Kidney (tissue), 13 donors: ENCODE measurements at regions not wholly inside any gene's neighbourhood (a gene's known extent, or its start where the extent isn't known, plus 50 kb on each side); places are given as distances from the start of the nearest gene placed in this dataset.
"Not testable (repeated sequence)": the region's sequence is repeated elsewhere in the genome, so short reads cannot be mapped to it uniquely, and the experiment has no call there.

Experiments used
- DNase-seq, 5 donors: peaks; one replicate each; pipeline ENCODE4 v3.0.0-alpha.2; 2013 to 2020
- FAIRE-seq: peaks from 2 replicates; lab custom pipeline; 2012; peaks lifted over from hg19 to GRCh38; lab: Jason Lieb, UNC
- H3K27ac ChIP-seq, 2 donors: one replicate each; pipeline ENCODE4 v1.7.0; 2013; ENCODE audit warnings: low read depth in 2 of 2, low read length in 2 of 2, inconsistent platforms in 1 of 2
- H3K27me3 ChIP-seq: one replicate; pipeline ENCODE4 v1.7.1; 2013; ENCODE audit warnings: low read length, inconsistent platforms; ENCODE audit not compliant: control insufficient read depth, insufficient read depth
- H3K36me3 ChIP-seq, 3 donors: one replicate each; pipeline versions ENCODE4 v1.7.0 to v1.7.1; 2013; ENCODE audit warnings: low read length in 3 of 3, control low read depth in 1 of 3, inconsistent platforms in 1 of 3; ENCODE audit not compliant: insufficient read depth in 3 of 3, control insufficient read depth in 2 of 3
- H3K4me1 ChIP-seq, 3 donors: one replicate each; pipeline versions ENCODE4 v1.7.0 to v1.7.1; 2013; ENCODE audit warnings: low read length in 3 of 3, inconsistent platforms in 1 of 3, low read depth in 1 of 3; ENCODE audit not compliant: control insufficient read depth in 2 of 3, insufficient read depth in 2 of 3
- H3K4me3 ChIP-seq, 3 donors: one replicate each; pipeline versions ENCODE4 v1.7.0 to v1.8.1; 2013; ENCODE audit warnings: low read length in 3 of 3, control low read depth in 1 of 3, inconsistent platforms in 1 of 3
- H3K9ac ChIP-seq, 3 donors: one replicate each; pipeline versions ENCODE4 v1.7.0 to v1.7.1; 2013; ENCODE audit warnings: low read length in 3 of 3, control low read depth in 1 of 3, inconsistent platforms in 1 of 3
- H3K9me3 ChIP-seq, 3 donors: one replicate each; pipeline versions ENCODE4 v1.7.0 to v1.7.1; 2013; ENCODE audit warnings: low read length in 3 of 3, control low read depth in 1 of 3, inconsistent platforms in 1 of 3; ENCODE audit not compliant: control insufficient read depth in 2 of 3, insufficient read depth in 1 of 3
- intact Hi-C: fragments of 100-400 bp; cut with DNase I; formaldehyde crosslinking; loops from one replicate; pipeline ENCODE4 v1.11.1; 2022
- TF ChIP-seq, protein P1 (sequence below): IDR thresholded peaks from 3 replicates; pipeline ENCODE4 v1.5.1; 2012; ENCODE audit warnings: mild to moderate bottlenecking, moderate library complexity, borderline replicate concordance; ENCODE audit not compliant: insufficient read depth; ENCODE audit errors: extremely low read depth
- donor health status: control.
- donor health status: control.
- donor health status: control.
- donor health status: control.
- donor health status: control.
- donor health status: DM: yes; HTN: yes; CAD: no.
- donor health status: Normal renal cell carcinoma (clear cell type).

DNA sequence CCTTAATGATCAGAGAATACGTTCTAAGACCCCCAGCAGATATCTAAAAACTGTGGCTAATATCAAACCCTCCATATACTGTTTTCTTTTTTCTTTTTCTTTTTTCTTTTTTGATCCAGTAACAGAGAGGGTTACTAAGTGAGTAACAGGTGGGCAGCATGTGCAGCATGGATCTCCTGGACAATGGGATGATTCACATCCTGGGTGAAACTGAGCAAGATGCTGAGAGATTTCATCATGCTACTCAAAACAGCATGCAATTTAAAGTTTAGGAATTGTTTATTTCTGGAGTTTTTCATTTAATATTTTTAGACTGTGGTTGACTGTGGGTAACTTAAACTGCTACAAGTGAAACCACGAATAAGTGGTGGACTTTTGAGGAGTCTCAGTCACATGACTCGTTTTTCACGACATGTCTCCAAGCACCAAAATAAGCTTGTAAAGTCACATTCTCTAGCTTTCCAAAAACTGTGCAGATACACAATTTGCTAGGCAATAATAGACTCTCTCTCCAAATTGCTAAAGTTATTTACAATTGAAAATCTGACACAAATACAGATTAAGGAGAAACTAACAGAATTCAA is 716.2 kb downstream of the NXPH1 start:
- no peaks in the 10 kb centered on the region for H3K36me3 ChIP-seq
- H3K9ac ChIP-seq: no peak overlapping the region
- DNase-seq (no peak), FAIRE-seq (no peak)
- intact Hi-C loops: no loop called here
- H3K27me3 ChIP-seq: no peaks in the 10 kb centered on the region
- no peak overlapping the region for H3K27ac ChIP-seq
- H3K4me3 ChIP-seq: no peak overlapping the region
- H3K4me1 ChIP-seq: no peaks in the 10 kb centered on the region
- TF ChIP-seq, protein P1, sequence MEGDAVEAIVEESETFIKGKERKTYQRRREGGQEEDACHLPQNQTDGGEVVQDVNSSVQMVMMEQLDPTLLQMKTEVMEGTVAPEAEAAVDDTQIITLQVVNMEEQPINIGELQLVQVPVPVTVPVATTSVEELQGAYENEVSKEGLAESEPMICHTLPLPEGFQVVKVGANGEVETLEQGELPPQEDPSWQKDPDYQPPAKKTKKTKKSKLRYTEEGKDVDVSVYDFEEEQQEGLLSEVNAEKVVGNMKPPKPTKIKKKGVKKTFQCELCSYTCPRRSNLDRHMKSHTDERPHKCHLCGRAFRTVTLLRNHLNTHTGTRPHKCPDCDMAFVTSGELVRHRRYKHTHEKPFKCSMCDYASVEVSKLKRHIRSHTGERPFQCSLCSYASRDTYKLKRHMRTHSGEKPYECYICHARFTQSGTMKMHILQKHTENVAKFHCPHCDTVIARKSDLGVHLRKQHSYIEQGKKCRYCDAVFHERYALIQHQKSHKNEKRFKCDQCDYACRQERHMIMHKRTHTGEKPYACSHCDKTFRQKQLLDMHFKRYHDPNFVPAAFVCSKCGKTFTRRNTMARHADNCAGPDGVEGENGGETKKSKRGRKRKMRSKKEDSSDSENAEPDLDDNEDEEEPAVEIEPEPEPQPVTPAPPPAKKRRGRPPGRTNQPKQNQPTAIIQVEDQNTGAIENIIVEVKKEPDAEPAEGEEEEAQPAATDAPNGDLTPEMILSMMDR: no peak
- no peaks in the 10 kb centered on the region for H3K9me3 ChIP-seq

DNA sequence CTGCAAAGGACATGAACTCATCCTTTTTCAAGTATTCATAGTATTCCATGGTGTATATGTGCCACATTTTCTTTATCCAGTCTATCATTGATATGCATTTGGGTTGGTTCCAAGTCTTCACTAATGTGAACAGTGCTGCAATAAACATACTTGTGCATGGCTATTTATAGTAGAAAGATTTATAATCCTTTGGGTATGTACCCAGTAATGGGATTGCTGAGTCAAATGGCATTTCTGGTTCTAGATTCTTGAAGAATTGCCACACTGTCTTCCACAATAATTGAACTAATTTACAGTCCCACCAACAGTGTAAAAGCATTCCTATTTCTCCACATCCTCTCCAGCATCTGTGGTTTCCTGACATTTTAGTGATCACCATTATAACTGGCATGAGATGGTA is 730.3 kb downstream of the NXPH1 start:
- H3K9ac ChIP-seq, intact Hi-C loops, FAIRE-seq, H3K9me3 ChIP-seq, H3K4me1 ChIP-seq, H3K27me3 ChIP-seq, H3K27ac ChIP-seq, H3K4me3 ChIP-seq, H3K36me3 ChIP-seq, DNase-seq: not testable (repeated sequence)

DNA sequence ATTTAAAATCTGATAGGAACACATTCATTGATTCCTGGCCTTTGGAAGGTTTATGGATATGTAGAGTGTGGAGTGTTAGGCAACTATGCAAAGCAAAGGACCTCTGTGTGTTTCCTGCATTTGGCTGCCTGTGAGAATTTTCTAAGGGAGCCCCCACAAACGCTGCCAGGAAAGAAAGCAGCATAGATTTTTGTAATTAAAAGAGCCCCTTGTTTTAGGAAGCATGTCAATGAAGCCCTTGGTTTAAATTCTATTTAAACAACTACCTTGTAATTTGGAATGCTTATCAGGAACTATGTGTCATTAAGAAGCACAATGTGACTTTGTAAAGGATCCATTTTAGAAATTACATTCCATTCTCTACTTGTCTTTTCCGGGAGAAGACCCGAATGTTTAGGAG is 742.5 kb downstream of the NXPH1 start:
- intact Hi-C loops: no loop called here

DNA sequence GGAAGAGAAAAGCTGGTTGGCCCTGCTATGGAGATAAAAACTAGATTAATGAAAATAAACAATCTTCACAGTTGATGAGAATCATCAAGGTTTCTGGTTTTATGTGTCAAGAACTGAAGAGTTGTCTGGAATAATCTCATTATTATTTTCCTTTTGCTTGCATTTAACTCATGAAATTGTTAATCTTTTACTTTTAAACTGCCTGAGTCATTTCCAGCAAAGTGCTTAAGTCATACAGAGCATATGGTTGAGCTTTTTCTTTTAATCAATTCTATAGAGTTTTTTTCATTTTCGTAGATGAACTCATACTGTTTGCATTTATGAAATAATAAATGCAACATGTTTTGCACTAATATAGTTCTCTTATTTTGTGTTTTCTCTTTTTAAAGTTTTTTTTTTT is 747.9 kb downstream of the NXPH1 start:
- FAIRE-seq: no peak
- H3K9me3 ChIP-seq: no peaks in the 10 kb centered on the region
- no peak overlapping the region for H3K27ac ChIP-seq
- TF ChIP-seq, protein P1: no peak
- no peak for DNase-seq
- no peak overlapping the region for H3K9ac ChIP-seq
- H3K36me3 ChIP-seq: no peaks in the 10 kb centered on the region
- H3K4me1 ChIP-seq: no peaks in the 10 kb centered on the region
- H3K4me3 ChIP-seq: no peak overlapping the region
- no peaks in the 10 kb centered on the region for H3K27me3 ChIP-seq
- intact Hi-C loops: no loop called here

More for the DNA sequence above, 742.5 kb downstream of the NXPH1 start:
- H3K27me3 ChIP-seq: no peaks in the 10 kb centered on the region
- FAIRE-seq (no peak), DNase-seq (no peak)
- H3K36me3 ChIP-seq: no peaks in the 10 kb centered on the region
- H3K9me3 ChIP-seq: no peaks in the 10 kb centered on the region
- H3K4me1 ChIP-seq: no peaks in the 10 kb centered on the region
- H3K4me3 ChIP-seq: no peak overlapping the region
- TF ChIP-seq, protein P1: no peak
- no peak overlapping the region for H3K9ac ChIP-seq
- H3K27ac ChIP-seq: no peak overlapping the region
